IPS DF 4.7 (cell line): ENCODE measurements at regions not wholly inside any gene's neighbourhood (a gene's known extent, or its start where the extent isn't known, plus 50 kb on each side); places are given as distances from the start of the nearest gene placed in this dataset.
"Not testable (repeated sequence)": the region's sequence is repeated elsewhere in the genome, so short reads cannot be mapped to it uniquely, and the experiment has no call there.

ENCODE experiments used
- DNase-seq: peaks from one replicate; pipeline ENCODE4 v3.0.0-alpha.2; 2013; ENCODE audit warnings: low spot score; ENCODE audit errors: extremely low read depth

DNA sequence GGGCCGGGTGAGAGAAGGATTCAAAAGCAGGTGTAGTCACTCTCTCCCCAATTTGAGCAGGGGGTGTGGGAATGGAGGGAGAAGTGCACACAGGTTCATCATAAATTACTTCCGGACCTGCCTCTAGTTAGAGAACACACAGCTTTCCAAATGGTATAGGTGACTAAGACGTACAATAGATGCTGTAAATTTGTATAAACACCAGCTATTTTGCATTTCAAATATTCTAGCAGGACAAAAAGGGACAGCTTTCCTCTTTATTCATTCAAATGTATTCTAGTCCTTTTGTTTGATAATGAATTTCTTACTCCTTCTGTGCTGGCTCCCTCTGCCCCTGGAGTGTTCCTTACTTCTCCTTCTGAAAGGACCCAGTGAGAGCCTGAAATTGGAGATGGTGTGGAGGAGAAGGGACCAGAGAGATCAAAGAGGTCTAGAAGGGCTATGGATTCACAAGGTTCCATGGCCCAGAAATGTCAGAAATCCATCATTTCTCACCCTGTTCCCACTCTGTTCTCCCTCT is 53.2 kb upstream of the SH3BP4 start:
- no peak for DNase-seq

GRCh38 chr2:234888442-234888841 is 63.4 kb upstream of the SH3BP4 start:
- not testable (repeated sequence) for DNase-seq

DNA sequence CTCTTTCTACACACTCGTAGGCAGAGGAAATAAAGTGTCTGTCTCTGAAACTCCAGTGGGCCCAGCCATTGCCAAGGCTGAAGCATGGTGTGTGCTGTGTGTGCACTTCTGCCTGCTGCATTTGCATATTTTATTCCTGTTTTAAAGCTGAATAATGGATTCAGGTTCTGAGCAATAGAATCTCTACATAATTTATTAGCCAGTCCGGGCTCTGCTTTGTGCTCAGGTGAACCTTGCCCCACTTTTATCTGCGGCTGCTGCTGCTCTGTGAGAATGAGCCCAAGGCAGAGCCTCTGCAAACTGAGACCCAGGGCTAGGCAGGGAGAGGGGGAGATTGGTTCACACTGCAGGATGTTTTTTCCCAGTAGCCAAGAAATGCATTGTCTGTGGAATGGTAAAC is 64.6 kb upstream of the SH3BP4 start:
- DNase-seq, result no peak

DNA sequence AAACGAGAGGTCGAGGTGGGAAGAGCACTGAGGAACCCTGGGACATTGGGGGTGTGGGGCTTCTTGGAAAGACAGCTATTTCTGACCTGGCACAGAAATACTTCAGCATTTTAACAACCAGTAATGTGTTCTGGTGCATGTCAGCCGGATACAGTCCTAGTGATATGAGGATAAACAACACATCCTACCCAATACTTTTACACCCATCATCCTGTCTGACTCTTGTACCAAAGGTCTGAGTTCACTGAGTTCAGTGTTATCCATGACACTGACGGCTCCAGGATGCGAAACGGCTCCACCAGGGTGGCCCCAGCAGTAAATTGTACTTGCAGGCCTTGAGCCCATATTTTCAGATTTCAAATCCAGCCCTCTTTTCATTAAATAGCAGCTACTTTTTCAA is 65.9 kb upstream of the SH3BP4 start:
- DNase-seq, result no peak

- no peak for DNase-seq
Observed at GRCh38 chr2:234885118-234885517, 66.7 kb upstream of the SH3BP4 start.

DNA sequence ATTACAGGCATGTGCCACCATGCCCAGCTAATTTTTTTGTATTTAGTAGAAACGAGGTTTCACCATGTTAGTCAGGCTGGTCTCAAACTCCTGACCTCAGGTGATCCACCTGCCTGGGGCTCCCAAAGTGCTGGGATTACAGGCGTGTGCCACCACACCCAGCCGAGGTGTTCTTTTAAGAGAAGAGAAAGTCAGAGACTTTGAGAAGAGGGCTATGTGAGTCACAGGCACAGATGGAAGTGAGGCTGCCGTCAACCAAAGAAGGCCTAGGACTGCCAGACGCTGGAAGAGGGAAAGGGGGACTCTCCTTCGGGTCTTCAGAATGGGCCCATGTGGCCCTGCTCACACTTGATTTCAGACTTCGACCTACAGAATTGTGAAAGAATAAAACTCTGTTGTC is 67.2 kb upstream of the SH3BP4 start:
- no peak for DNase-seq

- DNase-seq, result peak; percentile 85
Observed at GRCh38 chr2:234881413-234882241, 70.2 kb upstream of the SH3BP4 start.

DNA sequence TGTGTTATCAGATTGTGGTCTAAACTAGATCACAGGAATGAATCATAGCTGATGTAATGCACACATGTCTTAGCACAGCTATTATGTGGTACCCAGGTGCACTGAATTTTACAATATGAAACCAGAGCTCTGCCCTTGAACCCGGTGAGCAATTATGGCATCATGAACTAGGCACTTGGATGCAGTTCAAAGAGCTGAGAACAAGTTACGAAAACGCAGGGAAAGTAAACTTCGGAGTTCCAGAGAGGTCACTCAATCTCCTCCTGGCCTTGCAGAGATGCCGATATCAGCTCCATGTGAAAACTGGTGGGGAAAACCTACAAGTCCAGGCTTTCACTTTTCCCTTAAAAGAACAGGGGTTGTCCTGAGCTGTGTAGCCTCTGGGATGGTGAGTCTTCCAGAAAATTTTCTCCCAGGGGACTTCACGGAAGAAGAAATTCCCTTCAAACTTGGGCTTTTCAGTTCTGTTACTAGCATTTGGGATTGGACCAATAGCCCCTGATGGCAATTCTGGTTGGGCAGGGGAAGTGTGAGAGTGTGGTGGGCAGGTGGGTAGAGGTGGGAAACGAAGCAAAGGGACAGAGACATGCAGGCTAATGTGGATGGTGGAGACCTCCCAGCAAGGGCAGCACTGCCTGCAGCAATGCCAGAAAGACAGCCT is 71.1 kb upstream of the SH3BP4 start:
- DNase-seq, result no peak

DNA sequence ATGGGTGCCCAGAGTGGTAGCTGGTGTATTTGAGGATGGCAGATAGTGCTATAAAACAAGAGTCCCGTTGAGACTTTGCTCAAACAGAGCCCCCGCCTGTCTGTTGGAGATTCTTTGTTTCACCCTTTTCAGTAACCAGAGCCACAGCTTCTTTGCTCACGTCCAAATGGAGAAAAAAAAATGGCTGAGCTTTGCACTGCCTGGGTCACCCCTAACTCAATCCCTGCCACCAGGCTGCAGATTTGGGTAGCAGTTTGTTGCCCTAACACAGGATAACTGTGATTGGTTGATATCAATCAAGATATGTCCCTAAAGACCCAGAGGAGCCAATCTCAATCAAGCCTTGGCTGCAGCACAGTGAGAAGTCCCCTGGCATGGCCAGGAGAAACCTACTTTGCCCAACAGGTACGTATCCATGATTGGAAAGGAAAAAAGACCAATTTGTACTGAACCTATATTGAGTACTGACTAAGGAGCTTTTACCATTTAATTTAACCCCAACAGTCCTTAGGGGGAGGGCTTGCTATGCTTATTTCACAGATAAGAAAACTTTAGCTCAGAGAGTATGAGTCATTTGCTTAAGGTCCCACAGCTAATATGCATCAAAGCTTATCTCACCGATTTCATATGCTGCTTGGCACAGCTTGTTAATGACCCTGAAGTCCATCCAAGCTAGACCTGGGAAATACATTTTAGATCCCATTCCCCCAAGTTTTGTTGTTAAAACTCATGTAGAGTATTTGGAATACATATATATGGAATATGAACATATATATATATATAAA is 72.0 kb upstream of the SH3BP4 start:
- no peak for DNase-seq

- not testable (repeated sequence) for DNase-seq
Observed at GRCh38 chr2:234876621-234877020, 75.2 kb upstream of the SH3BP4 start.

- no peak for DNase-seq
Observed at GRCh38 chr2:234874347-234875046, 77.3 kb upstream of the SH3BP4 start.

DNA sequence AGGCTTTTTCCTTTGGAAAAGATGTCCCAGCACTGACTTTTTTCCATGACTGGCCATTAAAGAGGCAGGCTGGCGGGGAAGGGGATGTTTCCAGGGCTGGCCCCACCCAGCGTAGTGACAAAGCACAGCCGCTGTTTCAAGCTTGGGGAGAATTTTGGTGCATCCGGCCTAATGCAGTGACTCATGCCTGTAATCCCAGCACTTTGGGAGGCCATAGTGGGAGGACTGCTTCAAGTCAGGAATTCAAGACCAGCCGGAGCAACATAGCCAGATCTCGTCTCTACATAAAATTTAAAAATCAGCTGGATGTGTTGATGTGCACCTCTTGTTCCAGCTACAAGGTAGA is 78.0 kb upstream of the SH3BP4 start:
- no peak for DNase-seq

DNA sequence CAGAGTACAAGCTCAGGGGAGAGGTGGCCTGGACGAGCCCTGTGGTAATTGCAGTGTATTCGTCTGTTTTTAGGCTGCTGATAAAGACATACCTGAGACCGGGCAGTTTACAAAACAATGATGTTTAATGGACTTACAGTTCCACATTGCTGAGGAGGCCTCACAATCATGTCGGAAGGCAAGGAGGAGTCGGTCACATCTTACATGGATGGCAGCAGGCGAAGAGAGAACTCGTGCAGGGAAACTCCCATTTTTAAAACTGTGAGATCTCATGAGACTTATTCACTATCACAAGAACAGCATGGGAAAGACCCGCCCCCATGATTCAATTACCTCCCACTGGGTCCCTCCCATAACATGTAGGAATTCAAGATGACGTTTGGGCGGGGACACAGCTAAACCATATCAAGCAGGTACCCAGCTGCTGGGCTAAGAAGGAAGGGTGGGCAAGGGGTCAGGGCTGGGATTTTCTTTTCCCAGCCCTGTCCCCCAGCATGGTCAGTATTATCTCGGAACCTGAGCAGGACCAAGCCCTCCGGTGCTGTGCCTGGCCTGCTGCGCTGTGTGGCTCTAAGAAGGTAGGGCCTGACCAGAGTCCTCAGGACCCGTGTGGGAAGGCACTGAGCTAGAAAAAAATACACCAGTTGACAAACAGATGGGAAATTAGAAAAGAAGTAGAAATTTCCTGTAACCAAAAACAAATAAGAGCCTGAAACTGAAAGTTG is 78.6 kb upstream of the SH3BP4 start:
- no peak for DNase-seq

GRCh38 chr2:234869969-234870368 is 81.8 kb upstream of the SH3BP4 start:
- DNase-seq, result no peak

- DNase-seq, result no peak
Observed at GRCh38 chr2:234869164-234869563, 82.7 kb upstream of the SH3BP4 start.

DNA sequence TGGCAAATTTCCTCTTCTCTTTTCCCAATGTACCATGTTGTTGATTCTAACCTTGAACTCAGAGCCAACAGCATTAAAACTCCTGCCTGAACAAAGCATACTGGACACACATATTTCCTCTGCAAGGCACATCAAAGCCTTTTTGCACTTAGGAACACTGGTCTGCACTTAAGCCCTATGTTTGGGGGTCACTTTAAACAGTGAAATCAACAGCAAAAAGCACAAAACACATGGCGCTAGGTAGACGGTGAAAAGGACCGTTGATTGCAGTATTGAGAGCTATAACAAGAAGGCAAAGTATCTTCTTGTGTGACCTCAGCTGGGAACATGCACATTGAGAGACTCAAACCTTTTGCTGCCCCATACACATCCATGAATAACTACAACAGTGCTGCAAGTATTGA is 83.9 kb upstream of the SH3BP4 start:
- no peak for DNase-seq

DNA sequence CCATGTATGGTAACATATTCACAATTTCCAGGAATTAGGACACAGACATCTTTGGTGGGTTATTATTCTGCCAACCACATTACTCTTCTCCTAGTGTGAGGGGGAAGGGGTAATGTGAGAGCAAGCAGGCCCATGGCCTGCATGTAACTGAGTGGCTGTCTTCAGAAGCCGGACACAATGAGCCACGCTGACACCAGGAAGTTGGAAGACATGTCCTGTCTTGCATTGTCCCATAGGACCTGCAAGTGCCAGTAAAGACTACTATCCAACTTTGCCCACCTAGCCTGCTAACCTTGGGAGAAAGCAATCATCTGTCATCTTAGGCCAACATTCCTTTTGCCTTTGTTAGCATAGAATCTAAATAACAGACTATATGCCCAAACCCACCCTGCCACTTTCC is 86.2 kb upstream of the SH3BP4 start:
- no peak for DNase-seq

DNA sequence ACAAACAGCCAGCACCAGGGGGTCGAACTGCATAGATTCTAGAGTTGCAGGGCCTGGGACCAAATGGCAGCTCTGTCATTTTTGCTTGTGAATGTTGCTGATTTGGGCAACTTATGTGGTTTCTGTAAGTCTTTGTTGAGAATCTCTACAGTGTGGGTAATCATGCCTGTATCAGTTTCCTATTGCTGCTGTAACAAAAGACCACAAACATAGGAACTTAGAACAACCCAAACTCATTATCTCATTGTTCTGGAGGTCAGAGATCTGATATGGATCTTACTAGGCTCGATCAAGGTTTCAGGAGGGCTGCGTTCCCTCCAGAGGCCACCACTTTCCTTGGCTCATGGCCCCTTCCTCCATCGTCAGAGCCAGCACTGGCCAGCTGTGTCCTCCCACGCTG is 86.8 kb upstream of the SH3BP4 start:
- no peak for DNase-seq

DNA sequence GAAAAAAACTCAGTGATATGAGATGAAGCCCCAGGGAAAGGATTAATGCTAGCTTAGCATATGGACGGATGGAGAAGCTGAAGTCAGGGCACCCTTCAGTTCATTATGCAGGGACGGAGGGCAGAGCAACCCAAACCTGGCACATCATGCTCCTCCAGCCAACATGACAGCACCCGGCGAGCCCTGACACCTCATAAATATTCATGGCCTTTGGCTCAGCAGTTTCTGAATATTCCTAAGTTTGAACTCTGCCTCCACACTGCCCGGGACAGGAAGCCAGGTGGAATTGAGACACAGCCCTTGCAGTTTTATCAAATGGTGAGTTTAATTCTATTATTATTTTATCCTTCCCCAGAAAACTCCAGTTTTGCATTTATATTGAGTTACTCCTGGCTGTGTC is 87.3 kb upstream of the SH3BP4 start:
- DNase-seq, result no peak

GRCh38 chr2:234863043-234863934 is 88.5 kb upstream of the SH3BP4 start:
- DNase-seq, result no peak
